ENCODE measurements at regions not wholly inside any gene's neighbourhood (a gene's known extent, or its start where the extent isn't known, plus 50 kb on each side); places are given as distances from the start of the nearest gene placed in this dataset.
"Not testable (repeated sequence)": the region's sequence is repeated elsewhere in the genome, so short reads cannot be mapped to it uniquely, and the experiment has no call there.

- not testable (repeated sequence) for H3K36me3 Mint-ChIP-seq; H3K4me3 Mint-ChIP-seq; H3K27me3 Mint-ChIP-seq; H3K4me1 Mint-ChIP-seq (ENCODE audit: low read depth); H3K27ac Mint-ChIP-seq; H3K9me3 Mint-ChIP-seq (ENCODE audit: low read depth)
These were observed 1672.5 kb upstream of the B3GALT2 start for GRCh38 chr1:194858811-194859480.

- Mint-ChIP-seq H3K27me3 (no peaks in the 10 kb centered on the region), H3K9me3 (ENCODE audit: low read depth) (peaks cover 3% of the 10 kb centered on the region), H3K4me1 (ENCODE audit: low read depth) (no peaks in the 10 kb centered on the region), H3K27ac (no peak overlapping the region), H3K4me3 (no peak overlapping the region), H3K36me3 (no peaks in the 10 kb centered on the region)
These were observed 1671.0 kb upstream of the B3GALT2 start for GRCh38 chr1:194857413-194857812.

GRCh38 chr1:194848846-194849245, 1662.4 kb upstream of the B3GALT2 start:
- H3K27ac Mint-ChIP-seq = no peak overlapping the region
- no peaks in the 10 kb centered on the region for H3K9me3 Mint-ChIP-seq (ENCODE audit: low read depth)
- H3K27me3 Mint-ChIP-seq = no peaks in the 10 kb centered on the region
- H3K4me3 Mint-ChIP-seq = no peak overlapping the region
- H3K36me3 Mint-ChIP-seq = no peaks in the 10 kb centered on the region
- H3K4me1 Mint-ChIP-seq (ENCODE audit: low read depth) = no peaks in the 10 kb centered on the region

GRCh38 chr1:194846488-194846887, 1660.1 kb upstream of the B3GALT2 start:
- Mint-ChIP-seq H3K27ac (no peak overlapping the region), H3K4me3 (no peak overlapping the region), H3K9me3 (ENCODE audit: low read depth) (no peaks in the 10 kb centered on the region), H3K36me3 (no peaks in the 10 kb centered on the region), H3K27me3 (no peaks in the 10 kb centered on the region), H3K4me1 (ENCODE audit: low read depth) (no peaks in the 10 kb centered on the region)

- Mint-ChIP-seq H3K36me3 (no peaks in the 10 kb centered on the region), H3K9me3 (ENCODE audit: low read depth) (no peaks in the 10 kb centered on the region), H3K4me3 (no peak overlapping the region), H3K27ac (no peak overlapping the region), H3K27me3 (no peaks in the 10 kb centered on the region), H3K4me1 (ENCODE audit: low read depth) (no peaks in the 10 kb centered on the region)
These were observed 1656.7 kb upstream of the B3GALT2 start for GRCh38 chr1:194843077-194843476.

GRCh38 chr1:194833111-194833510, 1646.7 kb upstream of the B3GALT2 start:
- H3K4me1 Mint-ChIP-seq (ENCODE audit: low read depth) = no peaks in the 10 kb centered on the region
- no peak overlapping the region for H3K4me3 Mint-ChIP-seq
- no peaks in the 10 kb centered on the region for H3K27me3 Mint-ChIP-seq
- H3K27ac Mint-ChIP-seq = no peak overlapping the region
- no peaks in the 10 kb centered on the region for H3K36me3 Mint-ChIP-seq
- no peaks in the 10 kb centered on the region for H3K9me3 Mint-ChIP-seq (ENCODE audit: low read depth)

GRCh38 chr1:194831595-194831994, 1645.2 kb upstream of the B3GALT2 start:
- not testable (repeated sequence) for H3K9me3 Mint-ChIP-seq (ENCODE audit: low read depth); H3K36me3 Mint-ChIP-seq; H3K27ac Mint-ChIP-seq; H3K4me1 Mint-ChIP-seq (ENCODE audit: low read depth); H3K27me3 Mint-ChIP-seq; H3K4me3 Mint-ChIP-seq

- no peaks in the 10 kb centered on the region for H3K4me1 Mint-ChIP-seq (ENCODE audit: low read depth)
- no peaks in the 10 kb centered on the region for H3K9me3 Mint-ChIP-seq (ENCODE audit: low read depth)
- H3K36me3 Mint-ChIP-seq = no peaks in the 10 kb centered on the region
- no peak overlapping the region for H3K4me3 Mint-ChIP-seq
- H3K27ac Mint-ChIP-seq = no peak overlapping the region
- no peaks in the 10 kb centered on the region for H3K27me3 Mint-ChIP-seq
These were observed 1644.0 kb upstream of the B3GALT2 start for GRCh38 chr1:194830387-194830786.

- H3K4me1 Mint-ChIP-seq (ENCODE audit: low read depth) = no peaks in the 10 kb centered on the region
These were observed 1643.1 kb upstream of the B3GALT2 start for GRCh38 chr1:194829492-194829891.

GRCh38 chr1:194825382-194825781, 1639.0 kb upstream of the B3GALT2 start:
- Mint-ChIP-seq H3K36me3 (no peaks in the 10 kb centered on the region), H3K27me3 (no peaks in the 10 kb centered on the region), H3K4me1 (ENCODE audit: low read depth) (no peaks in the 10 kb centered on the region), H3K27ac (no peak overlapping the region), H3K9me3 (ENCODE audit: low read depth) (no peaks in the 10 kb centered on the region), H3K4me3 (no peak overlapping the region)

More at GRCh38 chr1:194829492-194829891, 1643.1 kb upstream of the B3GALT2 start:
- Mint-ChIP-seq H3K27me3 (no peaks in the 10 kb centered on the region), H3K36me3 (no peaks in the 10 kb centered on the region), H3K27ac (no peak overlapping the region), H3K4me3 (no peak overlapping the region), H3K9me3 (ENCODE audit: low read depth) (no peaks in the 10 kb centered on the region)

- Mint-ChIP-seq H3K9me3 (ENCODE audit: low read depth) (no peaks in the 10 kb centered on the region), H3K4me3 (no peak overlapping the region), H3K36me3 (no peaks in the 10 kb centered on the region), H3K4me1 (ENCODE audit: low read depth) (no peaks in the 10 kb centered on the region), H3K27me3 (no peaks in the 10 kb centered on the region), H3K27ac (no peak overlapping the region)
These were observed 1634.7 kb upstream of the B3GALT2 start for GRCh38 chr1:194821091-194821490.

GRCh38 chr1:194818674-194819073, 1632.3 kb upstream of the B3GALT2 start:
- Mint-ChIP-seq H3K4me3 (no peak overlapping the region), H3K9me3 (ENCODE audit: low read depth) (no peaks in the 10 kb centered on the region), H3K27me3 (no peaks in the 10 kb centered on the region), H3K36me3 (no peaks in the 10 kb centered on the region), H3K4me1 (ENCODE audit: low read depth) (no peaks in the 10 kb centered on the region), H3K27ac (no peak overlapping the region)

- H3K4me1 Mint-ChIP-seq (ENCODE audit: low read depth) = no peaks in the 10 kb centered on the region
- H3K4me3 Mint-ChIP-seq = no peak overlapping the region
- H3K36me3 Mint-ChIP-seq = no peaks in the 10 kb centered on the region
- H3K9me3 Mint-ChIP-seq (ENCODE audit: low read depth) = no peaks in the 10 kb centered on the region
- no peak overlapping the region for H3K27ac Mint-ChIP-seq
- H3K27me3 Mint-ChIP-seq = no peaks in the 10 kb centered on the region
These were observed 1630.4 kb upstream of the B3GALT2 start for GRCh38 chr1:194816859-194817258.

- Mint-ChIP-seq H3K4me1 (ENCODE audit: low read depth) (no peaks in the 10 kb centered on the region), H3K9me3 (ENCODE audit: low read depth) (no peaks in the 10 kb centered on the region), H3K27ac (no peak overlapping the region), H3K27me3 (no peaks in the 10 kb centered on the region), H3K36me3 (no peaks in the 10 kb centered on the region), H3K4me3 (no peak overlapping the region)
These were observed 1626.7 kb upstream of the B3GALT2 start for GRCh38 chr1:194813096-194813495.

GRCh38 chr1:194809665-194810064, 1623.3 kb upstream of the B3GALT2 start:
- Mint-ChIP-seq H3K4me1 (ENCODE audit: low read depth) (no peaks in the 10 kb centered on the region), H3K4me3 (no peak overlapping the region), H3K9me3 (ENCODE audit: low read depth) (no peaks in the 10 kb centered on the region), H3K27ac (no peak overlapping the region), H3K36me3 (no peaks in the 10 kb centered on the region), H3K27me3 (no peaks in the 10 kb centered on the region)

GRCh38 chr1:194809215-194809614, 1622.8 kb upstream of the B3GALT2 start:
- Mint-ChIP-seq H3K27ac (no peak overlapping the region), H3K27me3 (no peaks in the 10 kb centered on the region), H3K4me1 (ENCODE audit: low read depth) (no peaks in the 10 kb centered on the region), H3K9me3 (ENCODE audit: low read depth) (no peaks in the 10 kb centered on the region), H3K4me3 (no peak overlapping the region), H3K36me3 (no peaks in the 10 kb centered on the region)

All from activated naive CD8-positive, alpha-beta T cell (primary cell).